Activated naive CD4-positive, alpha-beta T cell treated with anti-CD3 and anti-CD28 coated beads, Interleukin-2, amount 50 U/mL, for 24 hours (primary cell): ENCODE measurements at regions not wholly inside any gene's neighbourhood (a gene's known extent, or its start where the extent isn't known, plus 50 kb on each side); places are given as distances from the start of the nearest gene placed in this dataset.

Experiments used
- H3K27ac Mint-ChIP-seq: one replicate; pipeline ENCODE4 v1.8.0; 2021; ENCODE audit warnings: mild to moderate bottlenecking, mixed read lengths
- H3K27me3 Mint-ChIP-seq: one replicate; pipeline ENCODE4 v1.8.0; 2021; ENCODE audit warnings: mixed read lengths
- H3K36me3 Mint-ChIP-seq: one replicate; pipeline ENCODE4 v1.8.0; 2021; ENCODE audit warnings: mixed read lengths
- H3K4me1 Mint-ChIP-seq: one replicate; pipeline ENCODE4 v1.8.0; 2021; ENCODE audit warnings: mixed read lengths
- H3K4me3 Mint-ChIP-seq: one replicate; pipeline ENCODE4 v1.8.0; 2021; ENCODE audit warnings: mild to moderate bottlenecking, mixed read lengths
- H3K9me3 Mint-ChIP-seq: one replicate; pipeline ENCODE4 v1.8.0; 2021; ENCODE audit warnings: mixed read lengths

- no peaks in the 10 kb centered on the region for H3K9me3 Mint-ChIP-seq
- no peaks in the 10 kb centered on the region for H3K4me1 Mint-ChIP-seq
- H3K27me3 Mint-ChIP-seq = peaks cover 2% of the 10 kb centered on the region
- no peak overlapping the region for H3K27ac Mint-ChIP-seq
- no peaks in the 10 kb centered on the region for H3K36me3 Mint-ChIP-seq
- H3K4me3 Mint-ChIP-seq = no peak overlapping the region
These were observed 69.9 kb upstream of the AGBL1 start for GRCh38 chr15:86009727-86010126.

DNA sequence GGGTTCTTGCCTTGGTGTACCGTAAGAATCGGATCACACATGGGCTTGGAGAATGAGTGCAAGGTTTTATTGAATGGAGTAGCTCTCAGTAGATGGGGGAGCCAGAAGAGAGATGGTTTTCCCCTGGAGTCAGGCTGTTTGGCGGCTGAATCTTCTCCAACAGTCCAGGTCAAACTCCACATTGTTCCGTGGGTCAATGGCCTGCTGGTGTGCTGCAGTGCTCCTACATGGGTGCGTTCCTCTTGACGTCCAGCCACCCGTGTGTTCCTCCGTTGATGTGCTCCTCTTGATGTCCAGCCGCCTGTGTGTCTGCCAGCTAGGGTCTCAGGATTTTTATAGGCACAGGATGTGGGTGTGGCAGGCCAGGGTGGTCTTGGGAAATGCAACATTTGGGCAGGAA is 69.3 kb upstream of the AGBL1 start:
- no peak overlapping the region for H3K27ac Mint-ChIP-seq
- no peak overlapping the region for H3K4me3 Mint-ChIP-seq
- H3K27me3 Mint-ChIP-seq = peaks cover 2% of the 10 kb centered on the region
- H3K36me3 Mint-ChIP-seq = no peaks in the 10 kb centered on the region
- H3K4me1 Mint-ChIP-seq = no peaks in the 10 kb centered on the region
- H3K9me3 Mint-ChIP-seq = no peaks in the 10 kb centered on the region

DNA sequence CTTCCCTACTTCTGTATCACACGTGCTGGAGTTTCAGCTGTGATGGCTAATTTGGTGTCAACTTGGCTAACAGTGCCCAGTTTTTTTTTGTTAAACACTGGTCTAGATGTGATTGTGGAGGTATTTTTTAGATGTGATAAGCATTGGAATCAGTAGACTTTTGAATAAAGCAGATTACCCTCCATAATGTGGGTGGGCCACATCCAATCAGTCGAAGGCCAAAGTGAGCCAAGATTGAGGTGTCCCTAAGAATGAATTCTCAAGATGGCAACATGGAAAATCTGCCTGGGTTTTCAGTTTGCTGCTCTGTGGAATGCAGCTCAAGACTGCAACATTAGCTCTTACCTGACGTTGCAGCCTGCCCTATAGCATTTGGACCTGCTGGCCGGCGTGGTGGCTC is 68.8 kb upstream of the AGBL1 start:
- H3K4me1 Mint-ChIP-seq = no peaks in the 10 kb centered on the region
- no peak overlapping the region for H3K4me3 Mint-ChIP-seq
- no peak overlapping the region for H3K27ac Mint-ChIP-seq
- no peaks in the 10 kb centered on the region for H3K36me3 Mint-ChIP-seq
- no peaks in the 10 kb centered on the region for H3K9me3 Mint-ChIP-seq
- H3K27me3 Mint-ChIP-seq = peaks cover 3% of the 10 kb centered on the region

DNA sequence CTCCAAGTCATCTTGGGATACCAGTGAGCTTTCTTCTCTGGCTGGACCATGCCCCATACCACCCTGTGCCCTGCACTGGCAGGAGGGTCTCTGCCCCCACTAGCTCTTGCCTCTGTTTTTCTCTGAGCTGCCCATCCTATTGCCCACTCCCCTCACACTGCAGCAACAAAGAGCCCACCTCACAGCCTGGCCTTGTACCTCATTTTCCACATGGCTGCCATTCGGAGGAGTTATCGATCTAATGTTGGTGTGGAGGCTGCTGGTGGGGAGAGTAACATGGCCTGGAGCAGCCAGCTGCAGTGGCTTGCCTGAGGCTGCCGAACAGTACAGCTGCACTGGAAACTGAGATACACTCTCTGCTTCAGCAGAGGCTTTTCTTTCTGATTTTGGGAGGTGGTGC is 65.7 kb upstream of the AGBL1 start:
- Mint-ChIP-seq H3K36me3 (no peaks in the 10 kb centered on the region), H3K27ac (no peak overlapping the region), H3K27me3 (peaks cover 6% of the 10 kb centered on the region), H3K9me3 (no peaks in the 10 kb centered on the region), H3K4me1 (no peaks in the 10 kb centered on the region), H3K4me3 (no peak overlapping the region)

DNA sequence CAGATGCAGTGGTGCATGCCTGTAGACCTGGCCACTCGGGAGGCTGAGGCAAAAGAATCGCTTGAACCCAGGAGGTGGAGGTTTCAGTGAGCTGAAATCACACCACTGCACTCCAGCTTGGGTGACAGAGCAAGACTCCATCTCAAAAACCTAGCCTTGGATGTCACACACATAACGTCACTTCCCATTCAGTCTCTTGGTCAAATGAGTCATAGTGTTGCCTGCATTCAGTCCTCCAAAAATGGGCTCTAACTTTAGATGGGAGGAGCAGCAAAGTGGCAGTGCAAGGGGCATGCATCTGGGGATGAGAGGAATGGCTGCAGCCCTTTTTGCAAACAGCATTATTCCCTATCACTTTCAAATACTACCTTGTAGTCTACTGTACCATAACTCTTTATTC is 62.9 kb upstream of the AGBL1 start:
- no peak overlapping the region for H3K27ac Mint-ChIP-seq
- no peak overlapping the region for H3K4me3 Mint-ChIP-seq
- peaks cover 15% of the 10 kb centered on the region for H3K27me3 Mint-ChIP-seq
- no peaks in the 10 kb centered on the region for H3K4me1 Mint-ChIP-seq
- no peaks in the 10 kb centered on the region for H3K9me3 Mint-ChIP-seq
- H3K36me3 Mint-ChIP-seq = no peaks in the 10 kb centered on the region

GRCh38 chr15:86018679-86019078 is 61.0 kb upstream of the AGBL1 start:
- Mint-ChIP-seq H3K4me1 (no peaks in the 10 kb centered on the region), H3K27ac (no peak overlapping the region), H3K36me3 (no peaks in the 10 kb centered on the region), H3K4me3 (no peak overlapping the region), H3K9me3 (no peaks in the 10 kb centered on the region), H3K27me3 (peaks cover 17% of the 10 kb centered on the region)

- Mint-ChIP-seq H3K4me3 (no peak overlapping the region), H3K4me1 (no peaks in the 10 kb centered on the region), H3K36me3 (no peaks in the 10 kb centered on the region), H3K27ac (peak overlapping the region; percentile 5), H3K9me3 (no peaks in the 10 kb centered on the region), H3K27me3 (peaks cover 18% of the 10 kb centered on the region)
These were observed 58.1 kb upstream of the AGBL1 start for GRCh38 chr15:86021281-86022264.

GRCh38 chr15:86028961-86029360 is 50.7 kb upstream of the AGBL1 start:
- Mint-ChIP-seq H3K4me3 (no peak overlapping the region), H3K36me3 (no peaks in the 10 kb centered on the region), H3K4me1 (no peaks in the 10 kb centered on the region), H3K27ac (no peak overlapping the region), H3K27me3 (peaks cover 1% of the 10 kb centered on the region), H3K9me3 (no peaks in the 10 kb centered on the region)
